GM12878 (cell line): ENCODE measurements at regions not wholly inside any gene's neighbourhood (a gene's known extent, or its start where the extent isn't known, plus 50 kb on each side); places are given as distances from the start of the nearest gene placed in this dataset.

ENCODE experiments used
- ATAC-seq: fragments of 200-7000 bp; cut with Tn5 transposase; 3 replicates; pipeline ENCODE4 v1.9.1; 2020; ENCODE audit warnings: mild to moderate bottlenecking, moderate library complexity
- BruUV-seq: library from RNA; stranded (reverse); fragments of 400-500 nt; replicated peaks from 2 replicates; lab custom pipeline; 2021; lab: Mats Ljungman, UMichigan
- CTCF ChIA-PET: fragments of 300-600 bp; sonication (Branson Sonifier 250); formaldehyde crosslinking; extraction: SDS; loops from one replicate; lab custom pipeline; 2021; ENCODE audit warnings: inconsistent platforms; lab: Yijun Ruan, JAX
- POLR2A ChIA-PET: fragments of 350-600 bp; formaldehyde crosslinking; extraction: SDS; loops from one replicate; lab custom pipeline; 2021; ENCODE audit warnings: inconsistent platforms; lab: Charles Lee
- RAD21 ChIA-PET: fragments of 300-600 bp; sonication (Branson Sonifier 250); formaldehyde crosslinking; loops from one replicate; lab custom pipeline; 2023; ENCODE audit warnings: antibody characterized with exemption; ENCODE audit not compliant: unreplicated experiment; lab: Charles Lee
- SMC1A ChIA-PET: fragments of 300-600 bp; sonication (Branson Sonifier 250); formaldehyde crosslinking; loops from one replicate; lab custom pipeline; 2023; ENCODE audit not compliant: unreplicated experiment, uncharacterized antibody; lab: Charles Lee
- DNase-seq: peaks from one replicate; pipeline ENCODE4 v3.0.0-alpha.2; 2011; ENCODE audit warnings: low read depth, low spot score
- FAIRE-seq: peaks from 3 replicates; lab custom pipeline; 2011; peaks lifted over from hg19 to GRCh38; lab: Jason Lieb, UNC
- H2AFZ ChIP-seq: 2 replicates; pipeline ENCODE4 v1.6.0; 2011; ENCODE audit warnings: low read depth, low read length, control low read depth; ENCODE audit not compliant: control insufficient read depth
- H3K27ac ChIP-seq: 2 replicates; pipeline ENCODE4 v1.5.1; 2011; ENCODE audit warnings: control low read depth; ENCODE audit not compliant: control insufficient read depth, insufficient read depth
- H3K27me3 ChIP-seq, 2 experiments: replicated peaks in 1 of 2; 2 replicates each; pipeline versions ENCODE4 v1.6.0 to v1.6.1; 2011; ENCODE audit warnings: low read length in 1 of 2; ENCODE audit not compliant: control insufficient read depth in 2 of 2, insufficient read depth in 2 of 2
- H3K36me3 ChIP-seq, 2 experiments: 2 replicates each; pipeline ENCODE4 v1.5.1; 2011; ENCODE audit warnings: low read length in 1 of 2; ENCODE audit not compliant: control insufficient read depth in 2 of 2, insufficient read depth in 2 of 2
- H3K4me1 ChIP-seq: 2 replicates; pipeline ENCODE4 v1.6.1; 2011; ENCODE audit warnings: mild to moderate bottlenecking, low read length, moderate library complexity, mixed read lengths; ENCODE audit not compliant: control insufficient read depth, insufficient read depth
- H3K4me2 ChIP-seq: 2 replicates; pipeline ENCODE4 v1.6.0; 2011; ENCODE audit warnings: control low read depth; ENCODE audit not compliant: control insufficient read depth, insufficient read depth
- H3K4me3 ChIP-seq: fragments of 200-600 bp; sonication (generic); 2 replicates; pipeline ENCODE4 v1.5.1; 2016
- H3K79me2 ChIP-seq: 2 replicates; pipeline ENCODE4 v1.6.0; 2011; ENCODE audit warnings: low read length; ENCODE audit not compliant: control insufficient read depth, insufficient read depth
- H3K9ac ChIP-seq: 2 replicates; pipeline ENCODE4 v1.8.0; 2011; ENCODE audit warnings: low read length, control low read depth, mixed read lengths; ENCODE audit not compliant: control insufficient read depth, insufficient read depth
- H3K9me3 ChIP-seq: replicated peaks from 3 replicates; pipeline ENCODE4 v1.5.1; 2011; ENCODE audit warnings: mild to moderate bottlenecking, low read length; ENCODE audit not compliant: control insufficient read depth, insufficient read depth
- H4K20me1 ChIP-seq: 2 replicates; pipeline ENCODE4 v1.6.0; 2011; ENCODE audit not compliant: control insufficient read depth, insufficient read depth
- EZH2 ChIP-seq: IDR thresholded peaks from 2 replicates; pipeline ENCODE4 v1.6.1; 2012; ENCODE audit warnings: low read depth, mild to moderate bottlenecking, control low read depth, inconsistent platforms, low read length, borderline replicate concordance; ENCODE audit not compliant: control insufficient read depth
- KAT2A ChIP-seq: conservative IDR thresholded peaks from 2 replicates; pipeline ENCODE4 v1.6.1; 2011; ENCODE audit warnings: low read depth, low read length; ENCODE audit not compliant: control insufficient read depth
- MEF2A ChIP-seq: IDR thresholded peaks from 2 replicates; pipeline ENCODE4 v1.6.1; 2011; ENCODE audit warnings: low read depth, mild to moderate bottlenecking, low read length, moderate library complexity; ENCODE audit not compliant: insufficient read depth
- NRF1 ChIP-seq: conservative IDR thresholded peaks from 2 replicates; pipeline ENCODE4 v1.6.1; 2011; ENCODE audit warnings: mild to moderate bottlenecking, low read depth, low read length, improper control_type of control experiment
- PAX8 ChIP-seq: fragments of 450-650 bp; IDR thresholded peaks from 2 replicates; pipeline ENCODE4 v1.6.1; 2017; ENCODE audit warnings: mild to moderate bottlenecking, moderate library complexity
- SRF ChIP-seq, 2 experiments: IDR thresholded peaks; 2 replicates each; pipeline ENCODE4 v1.6.1; 2011; ENCODE audit warnings: low read depth in 2 of 2, low read length in 2 of 2, mild to moderate bottlenecking in 1 of 2, moderate library complexity in 1 of 2
- TARDBP ChIP-seq: IDR thresholded peaks from 2 replicates; pipeline ENCODE4 v1.6.1; 2016; ENCODE audit warnings: borderline replicate concordance
- ZNF622 ChIP-seq: fragments of 450-650 bp; IDR thresholded peaks from 2 replicates; pipeline ENCODE4 v1.6.1; 2017; ENCODE audit warnings: mild to moderate bottlenecking, inconsistent platforms
- in situ Hi-C: fragments of 300-500 bp; cut with MboI; formaldehyde crosslinking; loops from 9 replicates; pipeline ENCODE4 v1.14.3; 2018; ENCODE audit warnings: mixed read lengths
- intact Hi-C: fragments of 100-400 bp; cut with micrococcal nuclease; formaldehyde crosslinking; loops from one replicate; pipeline ENCODE4 v1.14.2; 2022; ENCODE audit not compliant: unreplicated experiment
- TF ChIP-seq, protein P1 (sequence below): fragments of 450-650 bp; IDR thresholded peaks from 2 replicates; pipeline ENCODE4 v1.6.1; 2016; ENCODE audit warnings: mild to moderate bottlenecking
- TF ChIP-seq, protein P2 (sequence below): IDR thresholded peaks from 2 replicates; pipeline ENCODE4 v1.6.1; 2011; ENCODE audit warnings: mild to moderate bottlenecking, low read depth, low read length, moderate library complexity; ENCODE audit not compliant: insufficient replicate concordance
- TF ChIP-seq, protein P3 (sequence below): fragments of 450-650 bp; IDR thresholded peaks from 2 replicates; pipeline ENCODE4 v1.6.1; 2016; ENCODE audit warnings: mild to moderate bottlenecking
- TF ChIP-seq, protein P4 (sequence below): IDR thresholded peaks from 2 replicates; pipeline ENCODE4 v1.6.1; 2011; ENCODE audit warnings: borderline replicate concordance, low read depth, mild to moderate bottlenecking, moderate library complexity, mixed read lengths, low read length; ENCODE audit not compliant: insufficient read depth; ENCODE audit errors: extremely low read length

DNA sequence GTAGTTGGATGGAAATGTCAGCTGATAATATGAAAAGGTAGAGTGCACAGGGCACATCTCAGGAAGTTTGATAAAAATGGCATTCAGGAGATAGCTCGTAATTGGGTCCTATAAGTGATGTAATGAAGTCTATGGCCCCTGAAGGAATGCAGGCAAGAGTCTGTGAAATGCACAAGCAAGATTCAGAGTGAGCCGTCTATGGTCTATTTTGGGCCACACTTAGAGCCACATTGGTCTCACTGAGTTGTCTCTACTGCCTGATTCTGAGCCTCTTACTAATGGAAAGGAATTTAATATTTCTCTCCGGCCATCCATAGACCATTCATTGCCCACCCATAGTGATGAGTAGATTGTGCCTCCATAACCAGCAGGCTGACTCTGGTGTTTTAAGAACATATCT, 111.3 kb upstream of the KCNN2 start (continued):
- TF ChIP-seq, protein P1, sequence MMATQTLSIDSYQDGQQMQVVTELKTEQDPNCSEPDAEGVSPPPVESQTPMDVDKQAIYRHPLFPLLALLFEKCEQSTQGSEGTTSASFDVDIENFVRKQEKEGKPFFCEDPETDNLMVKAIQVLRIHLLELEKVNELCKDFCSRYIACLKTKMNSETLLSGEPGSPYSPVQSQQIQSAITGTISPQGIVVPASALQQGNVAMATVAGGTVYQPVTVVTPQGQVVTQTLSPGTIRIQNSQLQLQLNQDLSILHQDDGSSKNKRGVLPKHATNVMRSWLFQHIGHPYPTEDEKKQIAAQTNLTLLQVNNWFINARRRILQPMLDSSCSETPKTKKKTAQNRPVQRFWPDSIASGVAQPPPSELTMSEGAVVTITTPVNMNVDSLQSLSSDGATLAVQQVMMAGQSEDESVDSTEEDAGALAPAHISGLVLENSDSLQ = no peak
- no peak for TF ChIP-seq ZNF622
- TF ChIP-seq TARDBP = no peak
- TF ChIP-seq, protein P2, sequence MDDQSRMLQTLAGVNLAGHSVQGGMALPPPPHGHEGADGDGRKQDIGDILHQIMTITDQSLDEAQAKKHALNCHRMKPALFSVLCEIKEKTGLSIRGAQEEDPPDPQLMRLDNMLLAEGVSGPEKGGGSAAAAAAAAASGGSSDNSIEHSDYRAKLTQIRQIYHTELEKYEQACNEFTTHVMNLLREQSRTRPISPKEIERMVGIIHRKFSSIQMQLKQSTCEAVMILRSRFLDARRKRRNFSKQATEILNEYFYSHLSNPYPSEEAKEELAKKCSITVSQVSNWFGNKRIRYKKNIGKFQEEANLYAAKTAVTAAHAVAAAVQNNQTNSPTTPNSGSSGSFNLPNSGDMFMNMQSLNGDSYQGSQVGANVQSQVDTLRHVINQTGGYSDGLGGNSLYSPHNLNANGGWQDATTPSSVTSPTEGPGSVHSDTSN = no peak

DNA sequence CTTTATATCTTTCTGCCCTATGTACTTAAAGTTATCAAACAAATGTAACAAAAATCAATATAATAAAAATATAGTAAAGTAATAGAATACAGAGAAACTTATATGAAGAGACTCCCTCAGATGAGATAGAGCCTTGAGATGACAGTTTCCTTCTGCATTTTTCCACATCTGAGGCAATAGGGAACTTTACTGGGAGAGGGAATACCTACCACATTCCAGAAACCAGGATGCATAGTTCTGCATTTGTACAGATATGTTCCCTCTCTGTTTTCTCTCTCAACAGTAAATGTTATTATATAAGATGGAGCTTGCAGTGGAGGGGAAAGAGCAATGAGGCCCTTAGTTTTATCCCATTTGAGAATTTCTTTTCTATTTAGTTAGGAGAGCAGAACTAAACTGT, 109.6 kb upstream of the KCNN2 start:
- no peak for TF ChIP-seq SRF (IDR thresholded peaks at IDR 0.05; ENCODE audit: low read depth in 2 of 2, low read length in 2 of 2)
- TF ChIP-seq NRF1 = no peak
- TF ChIP-seq EZH2 = no peak
- TF ChIP-seq, protein P3, sequence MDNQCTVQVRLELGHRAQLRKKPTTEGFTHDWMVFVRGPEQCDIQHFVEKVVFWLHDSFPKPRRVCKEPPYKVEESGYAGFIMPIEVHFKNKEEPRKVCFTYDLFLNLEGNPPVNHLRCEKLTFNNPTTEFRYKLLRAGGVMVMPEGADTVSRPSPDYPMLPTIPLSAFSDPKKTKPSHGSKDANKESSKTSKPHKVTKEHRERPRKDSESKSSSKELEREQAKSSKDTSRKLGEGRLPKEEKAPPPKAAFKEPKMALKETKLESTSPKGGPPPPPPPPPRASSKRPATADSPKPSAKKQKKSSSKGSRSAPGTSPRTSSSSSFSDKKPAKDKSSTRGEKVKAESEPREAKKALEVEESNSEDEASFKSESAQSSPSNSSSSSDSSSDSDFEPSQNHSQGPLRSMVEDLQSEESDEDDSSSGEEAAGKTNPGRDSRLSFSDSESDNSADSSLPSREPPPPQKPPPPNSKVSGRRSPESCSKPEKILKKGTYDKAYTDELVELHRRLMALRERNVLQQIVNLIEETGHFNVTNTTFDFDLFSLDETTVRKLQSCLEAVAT = no peak
- no peak for TF ChIP-seq KAT2A
- TF ChIP-seq, protein P4, sequence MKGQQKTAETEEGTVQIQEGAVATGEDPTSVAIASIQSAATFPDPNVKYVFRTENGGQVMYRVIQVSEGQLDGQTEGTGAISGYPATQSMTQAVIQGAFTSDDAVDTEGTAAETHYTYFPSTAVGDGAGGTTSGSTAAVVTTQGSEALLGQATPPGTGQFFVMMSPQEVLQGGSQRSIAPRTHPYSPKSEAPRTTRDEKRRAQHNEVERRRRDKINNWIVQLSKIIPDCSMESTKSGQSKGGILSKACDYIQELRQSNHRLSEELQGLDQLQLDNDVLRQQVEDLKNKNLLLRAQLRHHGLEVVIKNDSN = no peak
- TF ChIP-seq PAX8 = no peak
- no peak for TF ChIP-seq MEF2A
- TF ChIP-seq, all 136 proteins: peak for 0
- Histone ChIP-seq H3K4me3 (no peak overlapping the region), H3K27me3 (no peaks in the 10 kb centered on the region), H2AFZ (no peak overlapping the region), H4K20me1 (no peaks in the 10 kb centered on the region), H3K4me1 (no peaks in the 10 kb centered on the region), H3K4me2 (no peak overlapping the region), H3K27ac (no peak overlapping the region), H3K9ac (no peak overlapping the region), H3K79me2 (no peaks in the 10 kb centered on the region), H3K36me3 (no peaks in the 10 kb centered on the region), H3K9me3 (no peaks in the 10 kb centered on the region)
- BruUV-seq = no TSS peak
- ChIA-PET CTCF (no interaction called here), POLR2A (no interaction called here), SMC1A (interaction anchor here (0.6 to 1.4 kb wide), 3 partner anchors 12 to 104 kb away, joined by 3 read pairs; no protein-coding TSS in a partner anchor), RAD21 (no interaction called here)
- in situ Hi-C loops (no loop called here), intact Hi-C loops (no loop called here)
- FAIRE-seq (no peak), ATAC-seq (no peak), DNase-seq (no peak)
